Fibroblast of lung (primary cell): ENCODE measurements at regions not wholly inside any gene's neighbourhood (a gene's known extent, or its start where the extent isn't known, plus 50 kb on each side); places are given as distances from the start of the nearest gene placed in this dataset.
"Not testable (repeated sequence)": the region's sequence is repeated elsewhere in the genome, so short reads cannot be mapped to it uniquely, and the experiment has no call there.

Source experiments
- DNase-seq, 2 donors: peaks; one replicate each; pipeline versions ENCODE4 v3.0.0 to v3.0.0-alpha.2; 2010; ENCODE audit warnings: low read depth in 2 of 2
- H2AFZ ChIP-seq: 2 replicates; pipeline ENCODE4 v1.5.1; 2012; ENCODE audit warnings: low read length, control low read depth, inconsistent platforms
- H3K27ac ChIP-seq: 2 replicates; pipeline ENCODE4 v1.5.1; 2011; ENCODE audit warnings: low read length, control low read depth; ENCODE audit not compliant: insufficient read depth
- H3K27me3 ChIP-seq: 2 replicates; pipeline ENCODE4 v1.5.1; 2011; ENCODE audit warnings: mild to moderate bottlenecking, low read length; ENCODE audit not compliant: control insufficient read depth, insufficient read depth
- H3K36me3 ChIP-seq: 2 replicates; pipeline ENCODE4 v1.5.1; 2011; ENCODE audit warnings: low read length; ENCODE audit not compliant: control insufficient read depth, insufficient read depth
- H3K4me1 ChIP-seq: 2 replicates; pipeline ENCODE4 v1.5.1; 2011; ENCODE audit warnings: low read length; ENCODE audit not compliant: control insufficient read depth, insufficient read depth; ENCODE audit errors: extremely low read depth
- H3K4me2 ChIP-seq: 2 replicates; pipeline ENCODE4 v1.5.1; 2011; ENCODE audit warnings: low read length, control low read depth; ENCODE audit not compliant: insufficient read depth; ENCODE audit errors: extremely low read depth
- H3K4me3 ChIP-seq, 4 experiments: fragments of 200-600 bp in 1 of 4; sonication (generic) in 1 of 4; replicated peaks in 1 of 4; 2 replicates each; pipeline ENCODE4 v1.5.1; 2011 to 2016; ENCODE audit warnings: low read length in 4 of 4, low read depth in 3 of 4, mild to moderate bottlenecking in 3 of 4, control low read depth in 2 of 4, inconsistent platforms in 1 of 4, mixed read lengths in 1 of 4; ENCODE audit not compliant: insufficient read depth in 1 of 4; ENCODE audit errors: control extremely low read depth in 1 of 4
- H3K79me2 ChIP-seq: 2 replicates; pipeline ENCODE4 v1.5.1; 2012; ENCODE audit warnings: mild to moderate bottlenecking, low read length, inconsistent platforms; ENCODE audit not compliant: control insufficient read depth, insufficient read depth
- H3K9ac ChIP-seq: 2 replicates; pipeline ENCODE4 v1.5.1; 2011; ENCODE audit warnings: mild to moderate bottlenecking, low read length, control low read depth; ENCODE audit not compliant: insufficient read depth
- H3K9me3 ChIP-seq: 2 replicates; pipeline ENCODE4 v1.5.1; 2012; ENCODE audit warnings: low read depth, low read length; ENCODE audit not compliant: control insufficient read depth, insufficient read depth
- H4K20me1 ChIP-seq: 2 replicates; pipeline ENCODE4 v1.5.1; 2011; ENCODE audit warnings: low read length; ENCODE audit not compliant: control insufficient read depth, insufficient read depth; ENCODE audit errors: extremely low read depth
- EZH2 ChIP-seq: IDR thresholded peaks from 2 replicates; pipeline ENCODE4 v1.5.1; 2012; ENCODE audit warnings: low read length, control low read depth, mild to moderate bottlenecking; ENCODE audit errors: missing control alignments
- TF ChIP-seq, protein P1 (sequence below), 2 donors: IDR thresholded peaks in 1 of 2; conservative IDR thresholded peaks in 1 of 2; 1 replicate in 1 of 2; 2 replicates in 1 of 2; pipeline ENCODE4 v1.5.1; 2011 to 2012; ENCODE audit warnings: low read length in 2 of 2, control low read depth in 1 of 2, inconsistent platforms in 1 of 2, low read depth in 1 of 2, mild to moderate bottlenecking in 1 of 2

- H2AFZ ChIP-seq = no peak overlapping the region
Observed at GRCh38 chr3:73144276-73144675, 82.8 kb downstream of the EBLN2 start.

DNA sequence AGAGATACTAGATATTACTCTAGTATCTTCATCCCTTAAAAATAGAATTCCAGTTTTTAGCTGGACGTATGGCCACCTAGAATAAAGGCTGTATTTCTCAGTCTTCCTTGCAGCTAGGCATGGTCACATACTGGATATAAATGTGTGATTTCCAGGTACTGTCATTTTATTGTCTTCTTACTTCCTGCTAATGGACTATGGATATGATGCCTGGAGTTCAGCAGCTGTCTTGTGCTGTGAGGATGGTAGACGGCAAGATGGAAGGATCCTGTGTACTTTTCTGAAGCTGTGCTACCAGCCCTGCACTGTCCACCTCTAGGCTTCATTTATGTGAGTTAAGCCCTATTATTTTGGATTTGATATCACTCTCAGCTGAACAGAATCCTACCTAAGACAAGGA is 83.4 kb downstream of the EBLN2 start:
- Histone ChIP-seq H3K27ac (no peak overlapping the region), H3K4me3 (no peak overlapping the region), H3K9ac (no peak overlapping the region), H4K20me1 (no peaks in the 10 kb centered on the region), H3K4me1 (no peaks in the 10 kb centered on the region), H3K79me2 (no peaks in the 10 kb centered on the region), H3K4me2 (no peak overlapping the region), H3K27me3 (no peaks in the 10 kb centered on the region), H3K36me3 (no peaks in the 10 kb centered on the region), H3K9me3 (no peaks in the 10 kb centered on the region), H2AFZ (no peak overlapping the region)
- no peak for DNase-seq
- TF ChIP-seq, protein P1, sequence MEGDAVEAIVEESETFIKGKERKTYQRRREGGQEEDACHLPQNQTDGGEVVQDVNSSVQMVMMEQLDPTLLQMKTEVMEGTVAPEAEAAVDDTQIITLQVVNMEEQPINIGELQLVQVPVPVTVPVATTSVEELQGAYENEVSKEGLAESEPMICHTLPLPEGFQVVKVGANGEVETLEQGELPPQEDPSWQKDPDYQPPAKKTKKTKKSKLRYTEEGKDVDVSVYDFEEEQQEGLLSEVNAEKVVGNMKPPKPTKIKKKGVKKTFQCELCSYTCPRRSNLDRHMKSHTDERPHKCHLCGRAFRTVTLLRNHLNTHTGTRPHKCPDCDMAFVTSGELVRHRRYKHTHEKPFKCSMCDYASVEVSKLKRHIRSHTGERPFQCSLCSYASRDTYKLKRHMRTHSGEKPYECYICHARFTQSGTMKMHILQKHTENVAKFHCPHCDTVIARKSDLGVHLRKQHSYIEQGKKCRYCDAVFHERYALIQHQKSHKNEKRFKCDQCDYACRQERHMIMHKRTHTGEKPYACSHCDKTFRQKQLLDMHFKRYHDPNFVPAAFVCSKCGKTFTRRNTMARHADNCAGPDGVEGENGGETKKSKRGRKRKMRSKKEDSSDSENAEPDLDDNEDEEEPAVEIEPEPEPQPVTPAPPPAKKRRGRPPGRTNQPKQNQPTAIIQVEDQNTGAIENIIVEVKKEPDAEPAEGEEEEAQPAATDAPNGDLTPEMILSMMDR (conservative IDR thresholded peaks at IDR 0.05 in 1 of 2, IDR thresholded peaks at IDR 0.05 in 1 of 2; ENCODE audit: low read depth in 1 of 2, low read length in 2 of 2) = no peak
- no peak for TF ChIP-seq EZH2

More at GRCh38 chr3:73144276-73144675, 82.8 kb downstream of the EBLN2 start:
- Histone ChIP-seq H3K4me1 (no peaks in the 10 kb centered on the region), H3K79me2 (no peaks in the 10 kb centered on the region), H3K4me2 (no peak overlapping the region), H3K27ac (no peak overlapping the region), H4K20me1 (no peaks in the 10 kb centered on the region), H3K36me3 (no peaks in the 10 kb centered on the region), H3K4me3 (no peak overlapping the region), H3K9ac (no peak overlapping the region), H3K27me3 (no peaks in the 10 kb centered on the region), H3K9me3 (no peaks in the 10 kb centered on the region)
- TF ChIP-seq, protein P1 (conservative IDR thresholded peaks at IDR 0.05 in 1 of 2, IDR thresholded peaks at IDR 0.05 in 1 of 2; ENCODE audit: low read depth in 1 of 2, low read length in 2 of 2) = no peak
- TF ChIP-seq EZH2 = no peak
- DNase-seq = peak in 1 of 2 donors; percentile 17

DNA sequence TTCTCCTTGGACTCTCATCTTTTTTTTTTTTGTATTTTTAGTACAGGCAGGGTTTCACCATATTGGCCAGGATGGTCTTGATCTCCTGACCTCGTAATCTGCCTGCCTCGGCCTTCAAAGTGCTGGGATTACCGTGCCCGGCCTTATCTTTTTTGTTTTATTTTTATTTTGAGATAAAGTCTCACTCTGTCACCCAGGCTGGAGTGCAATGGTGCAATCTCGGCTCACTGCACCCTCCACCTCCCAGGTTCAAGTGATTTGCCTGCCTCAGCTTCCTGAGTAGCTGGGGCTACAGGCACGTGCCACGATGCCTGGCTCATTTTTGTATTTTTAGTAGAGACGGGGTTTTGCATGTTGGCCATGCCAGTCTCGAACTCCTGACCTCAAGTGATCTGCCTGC is 86.0 kb downstream of the EBLN2 start:
- H3K79me2 ChIP-seq, H3K27ac ChIP-seq, H3K4me2 ChIP-seq, H3K36me3 ChIP-seq, H3K27me3 ChIP-seq, H3K9me3 ChIP-seq, H3K4me1 ChIP-seq, H3K9ac ChIP-seq, DNase-seq, H4K20me1 ChIP-seq, H2AFZ ChIP-seq, H3K4me3 ChIP-seq: not testable (repeated sequence)
